Adrenal gland (tissue), 9 donors: ENCODE measurements at regions not wholly inside any gene's neighbourhood (a gene's known extent, or its start where the extent isn't known, plus 50 kb on each side); places are given as distances from the start of the nearest gene placed in this dataset.

Source experiments
- DNase-seq, 7 donors: peaks; one replicate each; pipeline ENCODE4 v3.0.0-alpha.2; 2019 to 2020
- H3K27ac ChIP-seq, 5 donors: fragments of 200-600 bp; sonication (generic) in 4 of 5; 1 replicate in 3 of 5; 2 replicates in 2 of 5; pipeline versions ENCODE4 v1.5.1 to v1.8.0; 2016 to 2020; ENCODE audit warnings: mild to moderate bottlenecking in 1 of 5
- H3K27me3 ChIP-seq: fragments of 200-600 bp; 2 replicates; pipeline ENCODE4 v1.8.0; 2021
- H3K36me3 ChIP-seq, 2 donors: fragments of 200-600 bp; replicated peaks in 1 of 2; 1 replicate in 1 of 2; 2 replicates in 1 of 2; pipeline versions ENCODE4 v1.5.1 to v1.8.0; 2018 to 2022
- H3K4me1 ChIP-seq, 2 donors: fragments of 200-600 bp; replicated peaks in 1 of 2; 1 replicate in 1 of 2; 2 replicates in 1 of 2; pipeline versions ENCODE4 v1.5.1 to v1.8.0; 2018 to 2021
- H3K4me3 ChIP-seq, 4 donors: fragments of 200-600 bp; sonication (generic) in 3 of 4; one replicate each; pipeline ENCODE4 v1.5.1; 2016 to 2018
- H3K9me3 ChIP-seq, 3 donors: fragments of 200-600 bp; sonication (generic) in 1 of 3; replicated peaks in 1 of 3; 1 replicate in 2 of 3; 2 replicates in 1 of 3; pipeline versions ENCODE4 v1.5.1 to v1.8.0; 2016 to 2021
- CTCF ChIP-seq, 6 experiments: fragments of 450-650 bp in 4 of 6; fragments of 200-600 bp in 2 of 6; sonication (generic) in 1 of 6; IDR thresholded peaks; 1 replicate in 5 of 6; 2 replicates in 1 of 6; pipeline versions ENCODE4 v1.5.1 to v1.8.0; 2016 to 2021; ENCODE audit warnings: antibody characterized with exemption in 6 of 6, mild to moderate bottlenecking in 2 of 6, moderate library complexity in 1 of 6
- POLR2A ChIP-seq, 2 donors: fragments of 450-650 bp; IDR thresholded peaks; one replicate each; pipeline ENCODE4 v1.6.1; 2017; ENCODE audit warnings: antibody characterized with exemption in 2 of 2, mild to moderate bottlenecking in 2 of 2, moderate library complexity in 1 of 2
- WGBS, 4 donors: extraction: QIAGEN DNeasy Blood & Tissue Kit in 2 of 4; methylation state at CpG; one replicate each; pipeline versions ENCODE4 v1.1.5 to v1.1.7; 2013 to 2017; 5-methylcytosine and 5-hydroxymethylcytosine counted together
- intact Hi-C, 2 donors: fragments of 100-400 bp; cut with DNase I; formaldehyde crosslinking; loops; one replicate each; pipeline versions ENCODE4 v1.14.1 to v1.15.0; 2022 to 2023
- donor health status: healthy with polysubstance abuse.
- donor health status: Bipolar disorder and iron deficiency.
- donor health status: DM: yes; HTN: yes; CAD: no.
- donor health status: DM: no; HTN: no; CAD: no.
- donor health status: DM: no; HTN: no; CAD: no.

- H3K27me3 ChIP-seq: no peaks in the 10 kb centered on the region
- TF ChIP-seq POLR2A (IDR thresholded peaks at IDR 0.05): no peak
- no peak for TF ChIP-seq CTCF (IDR thresholded peaks at IDR 0.05)
- no peaks in the 10 kb centered on the region for H3K4me1 ChIP-seq
- no peak overlapping the region for H3K27ac ChIP-seq
- no peaks in the 10 kb centered on the region for H3K36me3 ChIP-seq
- intact Hi-C loops: no loop called here
- no peak for DNase-seq
- H3K9me3 ChIP-seq: peaks cover 0 to 13% (median 11%) of the 10 kb centered on the region in 3 donors
- 73 to 91% (median 87%) methylated on average over 1 to 2 of the region's 2 CpGs for WGBS, 4 donors
- no peak overlapping the region for H3K4me3 ChIP-seq
These were observed 140.3 kb upstream of the ODAD2 start for GRCh38 chr10:28139138-28139537.

- WGBS, 4 donors: 56 to 73% (median 62%) methylated on average over 1 of the region's 1 CpG
- Histone ChIP-seq H3K9me3 (peaks cover 0 to 13% (median 11%) of the 10 kb centered on the region in 3 donors), H3K27me3 (no peaks in the 10 kb centered on the region), H3K4me3 (no peak overlapping the region), H3K4me1 (no peaks in the 10 kb centered on the region), H3K27ac (no peak overlapping the region), H3K36me3 (no peaks in the 10 kb centered on the region)
- DNase-seq: no peak
- no peak for TF ChIP-seq CTCF (IDR thresholded peaks at IDR 0.05)
- intact Hi-C loops: no loop called here
These were observed 139.3 kb upstream of the ODAD2 start for GRCh38 chr10:28137907-28138880.

GRCh38 chr10:28135258-28135657, 136.4 kb upstream of the ODAD2 start:
- no peak for DNase-seq
- intact Hi-C loops: no loop called here
- H3K4me1 ChIP-seq: no peaks in the 10 kb centered on the region
- peaks cover 0 to 13% (median 11%) of the 10 kb centered on the region in 3 donors for H3K9me3 ChIP-seq
- no peak for TF ChIP-seq POLR2A (IDR thresholded peaks at IDR 0.05)
- TF ChIP-seq CTCF (IDR thresholded peaks at IDR 0.05): no peak
- H3K27me3 ChIP-seq: no peaks in the 10 kb centered on the region
- H3K4me3 ChIP-seq: no peak overlapping the region
- no peaks in the 10 kb centered on the region for H3K36me3 ChIP-seq
- no peak overlapping the region for H3K27ac ChIP-seq

GRCh38 chr10:28130267-28130666, 131.4 kb upstream of the ODAD2 start:
- no peak for DNase-seq
- intact Hi-C loops: no loop called here
- TF ChIP-seq CTCF (IDR thresholded peaks at IDR 0.05) (no peak), POLR2A (IDR thresholded peaks at IDR 0.05) (no peak)
- Histone ChIP-seq H3K36me3 (no peaks in the 10 kb centered on the region), H3K27me3 (no peaks in the 10 kb centered on the region), H3K9me3 (no peaks in the 10 kb centered on the region), H3K4me3 (no peak overlapping the region), H3K27ac (no peak overlapping the region), H3K4me1 (no peaks in the 10 kb centered on the region)
- 55 to 77% (median 70%) methylated on average over 3 of the region's 3 CpGs for WGBS, 4 donors
